Kasumi-1 (cell line): ENCODE measurements at regions not wholly inside any gene's neighbourhood (a gene's known extent, or its start where the extent isn't known, plus 50 kb on each side); places are given as distances from the start of the nearest gene placed in this dataset.

Experiments
- DNase-seq, 2 experiments: peaks; one replicate each; lab custom pipeline; 2025; lab: John Stamatoyannopoulos, UW

GRCh38 chr6:150537893-150538292 is 61.8 kb upstream of the PLEKHG1 start:
- no peak for DNase-seq

- DNase-seq: no peak
Observed at GRCh38 chr6:150539111-150539510, 60.6 kb upstream of the PLEKHG1 start.

GRCh38 chr6:150539568-150539967 is 60.1 kb upstream of the PLEKHG1 start:
- no peak for DNase-seq

- no peak for DNase-seq
Observed at GRCh38 chr6:150541576-150541975, 58.1 kb upstream of the PLEKHG1 start.

GRCh38 chr6:150543178-150543577 is 56.5 kb upstream of the PLEKHG1 start:
- DNase-seq: no peak

- DNase-seq: no peak
Observed at GRCh38 chr6:150544793-150545192, 54.9 kb upstream of the PLEKHG1 start.

- no peak for DNase-seq
Observed at GRCh38 chr6:150546457-150546856, 53.2 kb upstream of the PLEKHG1 start.

- DNase-seq: no peak
Observed at GRCh38 chr6:150547502-150548222, 52.0 kb upstream of the PLEKHG1 start.

- DNase-seq: no peak
Observed at GRCh38 chr6:150548330-150548729, 51.4 kb upstream of the PLEKHG1 start.

GRCh38 chr6:150549007-150549406 is 50.7 kb upstream of the PLEKHG1 start:
- no peak for DNase-seq

- no peak for DNase-seq
Observed at GRCh38 chr6:150549674-150550101, 50.0 kb upstream of the PLEKHG1 start.
